BE2C (cell line): ENCODE measurements at regions not wholly inside any gene's neighbourhood (a gene's known extent, or its start where the extent isn't known, plus 50 kb on each side); places are given as distances from the start of the nearest gene placed in this dataset.

Source experiments
- DNase-seq: peaks from one replicate; pipeline ENCODE4 v3.0.0-alpha.2; 2020
- H3K27me3 ChIP-seq: fragments of 250-450 bp; sonication (Bioruptor Pico); 2 replicates; pipeline ENCODE4 v1.5.1; 2020; ENCODE audit warnings: mild to moderate bottlenecking
- H3K36me3 ChIP-seq: fragments of 250-450 bp; sonication (Bioruptor Pico); 2 replicates; pipeline ENCODE4 v1.5.1; 2020; ENCODE audit warnings: mild to moderate bottlenecking
- H3K4me1 ChIP-seq: fragments of 250-450 bp; sonication (Bioruptor Pico); 2 replicates; pipeline ENCODE4 v1.5.1; 2020
- H3K4me3 ChIP-seq: 2 replicates; pipeline ENCODE4 v1.5.1; 2011; ENCODE audit warnings: low read depth, low read length
- H3K9me3 ChIP-seq: fragments of 250-450 bp; sonication (Bioruptor Pico); 2 replicates; pipeline ENCODE4 v1.5.1; 2020
- TF ChIP-seq, protein P1 (sequence below): IDR thresholded peaks from 2 replicates; pipeline ENCODE4 v1.5.1; 2012; ENCODE audit warnings: mild to moderate bottlenecking, low read depth, low read length

- no peaks in the 10 kb centered on the region for H3K4me1 ChIP-seq
- TF ChIP-seq, protein P1, sequence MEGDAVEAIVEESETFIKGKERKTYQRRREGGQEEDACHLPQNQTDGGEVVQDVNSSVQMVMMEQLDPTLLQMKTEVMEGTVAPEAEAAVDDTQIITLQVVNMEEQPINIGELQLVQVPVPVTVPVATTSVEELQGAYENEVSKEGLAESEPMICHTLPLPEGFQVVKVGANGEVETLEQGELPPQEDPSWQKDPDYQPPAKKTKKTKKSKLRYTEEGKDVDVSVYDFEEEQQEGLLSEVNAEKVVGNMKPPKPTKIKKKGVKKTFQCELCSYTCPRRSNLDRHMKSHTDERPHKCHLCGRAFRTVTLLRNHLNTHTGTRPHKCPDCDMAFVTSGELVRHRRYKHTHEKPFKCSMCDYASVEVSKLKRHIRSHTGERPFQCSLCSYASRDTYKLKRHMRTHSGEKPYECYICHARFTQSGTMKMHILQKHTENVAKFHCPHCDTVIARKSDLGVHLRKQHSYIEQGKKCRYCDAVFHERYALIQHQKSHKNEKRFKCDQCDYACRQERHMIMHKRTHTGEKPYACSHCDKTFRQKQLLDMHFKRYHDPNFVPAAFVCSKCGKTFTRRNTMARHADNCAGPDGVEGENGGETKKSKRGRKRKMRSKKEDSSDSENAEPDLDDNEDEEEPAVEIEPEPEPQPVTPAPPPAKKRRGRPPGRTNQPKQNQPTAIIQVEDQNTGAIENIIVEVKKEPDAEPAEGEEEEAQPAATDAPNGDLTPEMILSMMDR: no peak
- no peaks in the 10 kb centered on the region for H3K36me3 ChIP-seq
- DNase-seq: no peak
- H3K4me3 ChIP-seq: no peak overlapping the region
- no peaks in the 10 kb centered on the region for H3K27me3 ChIP-seq
- H3K9me3 ChIP-seq: no peaks in the 10 kb centered on the region
Observed at GRCh38 chr5:38753776-38754175, 92.0 kb upstream of the OSMR start.

- Histone ChIP-seq H3K9me3 (no peaks in the 10 kb centered on the region), H3K4me3 (no peak overlapping the region), H3K36me3 (no peaks in the 10 kb centered on the region), H3K4me1 (no peaks in the 10 kb centered on the region), H3K27me3 (no peaks in the 10 kb centered on the region)
- DNase-seq: no peak
- TF ChIP-seq, protein P1: no peak
Observed at GRCh38 chr5:38755181-38755580, 90.6 kb upstream of the OSMR start.

- TF ChIP-seq, protein P1: no peak
- H3K4me3 ChIP-seq: no peak overlapping the region
- H3K36me3 ChIP-seq: no peaks in the 10 kb centered on the region
- no peaks in the 10 kb centered on the region for H3K27me3 ChIP-seq
- no peaks in the 10 kb centered on the region for H3K4me1 ChIP-seq
- DNase-seq: no peak
- no peaks in the 10 kb centered on the region for H3K9me3 ChIP-seq
Observed at GRCh38 chr5:38756068-38756467, 89.7 kb upstream of the OSMR start.

- H3K27me3 ChIP-seq: no peaks in the 10 kb centered on the region
- H3K9me3 ChIP-seq: no peaks in the 10 kb centered on the region
- DNase-seq: no peak
- H3K4me3 ChIP-seq: no peak overlapping the region
- no peaks in the 10 kb centered on the region for H3K36me3 ChIP-seq
- TF ChIP-seq, protein P1: no peak
- H3K4me1 ChIP-seq: no peaks in the 10 kb centered on the region
Observed at GRCh38 chr5:38757451-38758245, 88.2 kb upstream of the OSMR start.

- TF ChIP-seq, protein P1: no peak
- Histone ChIP-seq H3K4me1 (no peaks in the 10 kb centered on the region), H3K9me3 (no peaks in the 10 kb centered on the region), H3K36me3 (no peaks in the 10 kb centered on the region), H3K27me3 (no peaks in the 10 kb centered on the region), H3K4me3 (no peak overlapping the region)
- DNase-seq: no peak
Observed at GRCh38 chr5:38758774-38759600, 86.8 kb upstream of the OSMR start.

DNA sequence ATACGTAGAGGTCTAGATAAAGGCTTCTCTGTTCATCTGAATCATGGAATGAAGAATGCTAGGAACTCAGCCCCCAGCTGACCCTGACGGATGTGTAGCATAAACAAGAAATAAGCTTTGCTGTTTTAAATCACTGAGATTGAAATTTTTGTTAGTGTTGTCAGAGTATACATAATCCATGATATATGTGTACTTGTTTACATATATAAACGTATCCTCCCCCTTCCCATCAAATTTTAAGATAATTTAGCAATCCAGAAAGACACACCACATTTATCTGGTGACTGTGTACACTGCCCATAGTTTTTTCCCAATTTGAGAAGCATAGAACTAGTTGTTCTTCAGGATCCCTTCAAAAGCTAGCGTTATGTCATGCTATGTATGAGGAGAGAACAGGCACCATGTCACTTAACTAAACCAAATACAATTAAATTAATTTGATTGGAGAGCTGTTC, 80.8 kb upstream of the OSMR start:
- Histone ChIP-seq H3K36me3 (no peaks in the 10 kb centered on the region), H3K27me3 (no peaks in the 10 kb centered on the region), H3K9me3 (no peaks in the 10 kb centered on the region; the same call in none of the 2 replicates), H3K4me3 (no peak overlapping the region), H3K4me1 (no peaks in the 10 kb centered on the region)
- DNase-seq: no peak
- TF ChIP-seq, protein P1: no peak
